ENCODE measurements at regions not wholly inside any gene's neighbourhood (a gene's known extent, or its start where the extent isn't known, plus 50 kb on each side); places are given as distances from the start of the nearest gene placed in this dataset.

- TF ChIP-seq CTCF (optimal IDR thresholded peaks at IDR 0.05 in 1 of 3, IDR thresholded peaks at IDR 0.05 in 1 of 3, conservative IDR thresholded peaks at IDR 0.05 in 1 of 3; ENCODE audit: extremely low read depth in 1 of 3, insufficient read depth in 2 of 3, low read length in 3 of 3) (no peak), EZH2 (IDR thresholded peaks at IDR 0.05; ENCODE audit: low read length) (no peak)
Measured at GRCh38 chr1:90768826-90769225, 51.7 kb upstream of the BARHL2 start.

Measured in keratinocyte (primary cell).